ENCODE measurements at regions not wholly inside any gene's neighbourhood (a gene's known extent, or its start where the extent isn't known, plus 50 kb on each side); places are given as distances from the start of the nearest gene placed in this dataset.
A peak's percentile ranks its signal among the peaks of the same experiment; 100 is the strongest.

DNA sequence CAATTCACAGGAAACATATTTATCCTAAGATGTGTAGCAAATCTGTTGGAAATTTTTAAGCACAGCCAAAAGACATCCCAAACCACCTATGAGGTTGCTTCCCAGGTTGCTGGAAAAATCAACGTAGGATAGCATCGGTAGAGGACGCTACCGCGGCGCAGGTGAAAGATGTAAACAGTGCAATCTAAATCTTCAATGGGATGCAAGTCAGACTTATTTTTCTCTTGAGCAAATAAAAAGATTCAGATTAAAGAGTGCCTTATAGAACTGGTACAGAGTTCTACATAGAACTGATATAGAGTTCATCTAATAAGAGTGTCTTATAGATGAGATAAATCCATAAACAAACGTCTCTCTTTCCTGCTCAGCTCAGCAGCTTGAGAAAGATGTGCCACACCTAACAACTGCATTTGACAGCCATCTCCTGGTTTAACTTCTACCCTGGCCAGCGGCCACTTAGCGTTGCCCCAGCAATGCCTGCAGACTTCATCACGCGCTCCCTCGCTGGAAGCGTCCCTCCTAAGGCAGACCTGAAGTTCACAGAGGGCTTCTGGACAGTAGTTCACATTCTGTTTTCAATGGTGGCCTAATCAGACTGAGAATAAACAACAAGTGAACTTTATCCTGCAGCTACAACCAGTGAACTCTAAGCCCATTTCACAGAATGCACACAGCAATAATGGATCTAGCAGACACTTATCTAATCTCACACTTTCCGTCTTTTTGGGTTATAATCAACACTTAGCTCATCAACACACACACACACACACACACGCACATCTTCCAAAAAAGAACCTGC lies 164.5 kb downstream of the TOMM20 start:
- H3K4me1 Mint-ChIP-seq: peaks cover 80% of the 10 kb centered on the region
- no peak for TF ChIP-seq CTCF (IDR thresholded peaks at IDR 0.05)

DNA sequence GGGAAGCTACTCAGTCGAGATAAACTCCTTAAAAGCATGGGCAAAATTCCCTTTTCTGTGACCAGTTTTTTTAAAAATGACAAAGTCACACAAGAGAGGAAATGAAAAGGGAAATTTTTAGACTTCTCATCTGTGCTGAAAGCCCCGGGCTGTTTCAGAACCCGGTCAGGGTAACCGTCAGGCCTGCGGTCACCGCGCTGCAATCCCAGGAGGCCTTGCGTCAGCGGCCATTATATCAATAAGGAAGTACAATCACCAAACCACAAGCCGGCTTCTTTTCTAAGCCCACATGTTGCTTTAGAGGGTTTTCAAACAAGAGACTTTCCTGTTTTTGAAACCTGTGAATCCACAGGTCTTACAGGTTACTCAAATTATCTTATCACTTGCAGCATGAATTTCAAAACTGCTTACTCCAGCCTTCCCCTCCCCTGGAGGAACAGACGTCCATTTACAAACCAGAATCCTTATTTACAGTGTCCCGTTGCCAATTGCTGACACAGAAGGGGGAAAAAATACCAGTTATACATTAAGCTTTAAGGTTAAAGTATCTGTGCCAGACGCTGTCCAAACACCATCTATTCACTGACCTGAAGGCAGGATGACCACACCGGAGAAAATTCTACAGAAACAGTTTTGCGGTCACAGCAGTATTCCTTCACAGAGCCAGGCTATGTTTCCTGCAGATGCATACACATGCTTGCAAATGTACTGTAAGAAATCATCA lies 165.3 kb downstream of the TOMM20 start:
- Mint-ChIP-seq H3K27me3 (ENCODE audit: low read depth, poor library complexity) (no peaks in the 10 kb centered on the region), H3K27ac (peak overlapping the region; percentile 86), H3K36me3 (ENCODE audit: low read depth) (no peaks in the 10 kb centered on the region), H3K4me1 (peaks cover 80% of the 10 kb centered on the region), H3K9me3 (no peaks in the 10 kb centered on the region), H3K4me3 (no peak overlapping the region)
- DNase-seq: no peak
- no peak for TF ChIP-seq CTCF (IDR thresholded peaks at IDR 0.05)

More for the DNA sequence above, 164.5 kb downstream of the TOMM20 start:
- no peaks in the 10 kb centered on the region for H3K36me3 Mint-ChIP-seq (ENCODE audit: low read depth)
- no peaks in the 10 kb centered on the region for H3K9me3 Mint-ChIP-seq
- no peak overlapping the region for H3K4me3 Mint-ChIP-seq
- peak overlapping the region; percentile 91 for H3K27ac Mint-ChIP-seq
- H3K27me3 Mint-ChIP-seq (ENCODE audit: low read depth, poor library complexity): peaks cover 1% of the 10 kb centered on the region
- DNase-seq: no peak

DNA sequence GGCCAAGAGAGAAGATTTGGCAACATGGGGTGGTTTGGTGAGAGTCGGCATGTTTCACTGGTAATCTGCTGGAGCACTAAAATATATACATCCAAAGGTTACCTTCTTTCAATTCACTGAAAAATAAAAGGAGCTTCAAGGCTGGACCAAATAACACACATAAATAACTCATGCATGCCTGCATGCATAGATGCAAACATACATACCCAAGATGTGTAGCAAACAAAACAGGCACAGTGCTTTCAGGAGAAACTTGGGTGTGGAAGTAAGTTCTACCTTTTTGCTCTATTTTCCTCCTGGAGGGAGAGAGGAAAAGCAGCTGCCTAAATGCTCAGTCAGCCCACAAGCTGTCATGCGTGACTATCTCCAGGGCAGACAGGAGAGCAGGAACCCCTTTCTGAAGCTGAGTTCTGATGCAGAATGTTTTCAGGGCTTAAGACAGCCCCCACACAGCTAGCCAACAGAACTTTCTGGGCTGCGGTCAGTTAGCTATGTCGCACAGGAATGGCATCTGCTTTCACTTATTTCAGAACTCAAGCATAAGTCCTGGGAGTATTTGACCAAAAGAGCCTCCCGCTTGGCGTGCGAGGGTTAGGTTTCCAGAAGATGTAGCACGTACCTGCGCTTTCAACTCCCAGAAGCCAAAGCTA lies 166.2 kb downstream of the TOMM20 start:
- DNase-seq: no peak
- H3K9me3 Mint-ChIP-seq: no peaks in the 10 kb centered on the region
- H3K27ac Mint-ChIP-seq: peak overlapping the region; percentile 86
- H3K36me3 Mint-ChIP-seq (ENCODE audit: low read depth): no peaks in the 10 kb centered on the region
- peak overlapping the region; percentile 24 for H3K4me3 Mint-ChIP-seq
- TF ChIP-seq CTCF (IDR thresholded peaks at IDR 0.05): no peak
- peaks cover 88% of the 10 kb centered on the region for H3K4me1 Mint-ChIP-seq
- no peaks in the 10 kb centered on the region for H3K27me3 Mint-ChIP-seq (ENCODE audit: low read depth, poor library complexity)

- Mint-ChIP-seq H3K4me1 (peaks cover 94% of the 10 kb centered on the region), H3K9me3 (no peaks in the 10 kb centered on the region), H3K36me3 (ENCODE audit: low read depth) (no peaks in the 10 kb centered on the region), H3K27me3 (ENCODE audit: low read depth, poor library complexity) (no peaks in the 10 kb centered on the region), H3K27ac (peak overlapping the region; percentile 89), H3K4me3 (peak overlapping the region; percentile 24)
- no peak for TF ChIP-seq CTCF (IDR thresholded peaks at IDR 0.05)
- no peak for DNase-seq
Observed at GRCh38 chr1:234961456-234962339, 166.9 kb downstream of the TOMM20 start.

DNA sequence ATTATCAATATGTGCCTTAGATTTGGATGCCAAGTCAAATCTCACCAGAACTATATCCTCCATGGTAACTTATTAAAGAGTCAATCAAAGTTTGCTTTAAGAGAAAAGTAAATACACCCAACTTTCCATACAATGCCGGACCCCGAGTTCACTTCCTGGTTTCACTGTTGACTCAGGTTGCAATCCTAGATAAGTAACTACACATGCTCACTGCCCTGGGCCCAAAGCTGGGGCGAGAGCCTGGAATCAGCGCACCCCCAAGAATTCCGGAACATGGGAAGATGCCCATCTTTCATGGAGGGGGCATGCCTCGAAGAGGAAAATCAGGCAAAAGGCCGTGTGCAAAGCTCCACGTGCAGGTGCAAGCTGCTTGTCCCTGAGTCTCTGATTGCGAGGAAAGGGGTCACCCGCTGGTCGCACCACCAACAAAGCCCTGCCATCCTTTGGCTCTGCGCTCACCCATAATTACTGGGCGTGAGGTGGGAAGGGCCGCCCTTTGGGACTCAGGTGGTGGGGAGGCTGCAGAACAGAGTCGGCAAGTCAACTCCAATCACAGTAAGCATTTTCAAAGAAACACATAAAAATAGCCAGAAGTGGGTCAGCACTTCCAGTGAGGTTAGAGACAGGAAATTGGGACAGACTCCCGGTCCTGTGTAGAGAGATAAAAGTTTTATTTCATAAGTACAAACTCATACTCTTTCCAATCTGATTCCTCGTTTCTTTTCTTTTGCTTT lies 167.7 kb downstream of the TOMM20 start:
- no peaks in the 10 kb centered on the region for H3K27me3 Mint-ChIP-seq (ENCODE audit: low read depth, poor library complexity)
- H3K4me3 Mint-ChIP-seq: peak overlapping the region; percentile 17
- H3K4me1 Mint-ChIP-seq: peaks cover 98% of the 10 kb centered on the region
- no peaks in the 10 kb centered on the region for H3K36me3 Mint-ChIP-seq (ENCODE audit: low read depth)
- DNase-seq: no peak
- TF ChIP-seq CTCF (IDR thresholded peaks at IDR 0.05): no peak
- H3K9me3 Mint-ChIP-seq: no peaks in the 10 kb centered on the region
- peak overlapping the region; percentile 95 for H3K27ac Mint-ChIP-seq

Data from nephron progenitor cell (in vitro differentiated cells).